Heart left ventricle (tissue), 16 donors: ENCODE measurements at regions not wholly inside any gene's neighbourhood (a gene's known extent, or its start where the extent isn't known, plus 50 kb on each side); places are given as distances from the start of the nearest gene placed in this dataset.

ENCODE experiments used
- ATAC-seq, 4 donors: fragments of 200-7000 bp; cut with Tn5 transposase; one replicate each; pipeline ENCODE4 v1.9.1; 2020 to 2022; ENCODE audit warnings: moderate library complexity in 4 of 4, mild to moderate bottlenecking in 3 of 4, moderate number of reproducible peaks in 1 of 4
- DNase-seq, 5 donors: peaks; one replicate each; pipeline ENCODE4 v3.0.0-alpha.2; 2020
- H3K27ac ChIP-seq, 12 donors: fragments of 200-600 bp; sonication (generic) in 4 of 12; one replicate each; pipeline versions ENCODE4 v1.5.0 to v1.8.0; 2016 to 2022; ENCODE audit warnings: mild to moderate bottlenecking in 2 of 12
- H3K27me3 ChIP-seq, 9 donors: fragments of 200-600 bp; sonication (generic) in 2 of 9; one replicate each; pipeline versions ENCODE4 v1.5.1 to v1.8.0; 2016 to 2022; ENCODE audit warnings: mild to moderate bottlenecking in 3 of 9
- H3K36me3 ChIP-seq, 9 donors: fragments of 200-600 bp; sonication (generic) in 2 of 9; one replicate each; pipeline versions ENCODE4 v1.5.0 to v1.8.0; 2018 to 2022; ENCODE audit warnings: mild to moderate bottlenecking in 2 of 9
- H3K4me1 ChIP-seq, 12 donors: fragments of 200-600 bp; sonication (generic) in 4 of 12; one replicate each; pipeline versions ENCODE4 v1.5.0 to v1.8.0; 2016 to 2022; ENCODE audit warnings: mild to moderate bottlenecking in 3 of 12
- H3K4me3 ChIP-seq, 12 donors: fragments of 200-600 bp; sonication (generic) in 4 of 12; one replicate each; pipeline versions ENCODE4 v1.5.0 to v1.8.0; 2017 to 2022; ENCODE audit warnings: mild to moderate bottlenecking in 9 of 12, moderate library complexity in 4 of 12
- H3K9me3 ChIP-seq, 12 donors: fragments of 200-600 bp; sonication (generic) in 4 of 12; one replicate each; pipeline versions ENCODE4 v1.5.0 to v1.8.0; 2016 to 2022; ENCODE audit warnings: mild to moderate bottlenecking in 1 of 12
- POLR2A ChIP-seq, 2 donors: fragments of 450-650 bp; IDR thresholded peaks; one replicate each; pipeline ENCODE4 v1.6.1; 2017; ENCODE audit warnings: antibody characterized with exemption in 2 of 2, mild to moderate bottlenecking in 2 of 2, moderate library complexity in 2 of 2
- WGBS, 4 donors: extraction: QIAGEN DNeasy Blood & Tissue Kit in 2 of 4; methylation state at CpG; one replicate each; pipeline versions ENCODE4 v1.1.5 to v1.1.7; 2013 to 2018; 5-methylcytosine and 5-hydroxymethylcytosine counted together
- intact Hi-C, 10 donors: fragments of 100-400 bp; cut with DNase I; formaldehyde crosslinking; loops; one replicate each; pipeline versions ENCODE4 v1.11.1 to v1.14.2; 2022
- TF ChIP-seq, protein P1 (sequence below), 12 donors: fragments of 200-600 bp; sonication (generic) in 4 of 12; IDR thresholded peaks; one replicate each; pipeline versions ENCODE4 v1.5.0 to v1.8.0; 2018 to 2022; ENCODE audit warnings: antibody characterized with exemption in 12 of 12, mild to moderate bottlenecking in 5 of 12
- donor health status: ischemic (EF 13 %, LVEDD 7.1; RV severe dilation, severe dysfunction).
- donor health status: healthy with polysubstance abuse.
- donor health status: DM: no; HTN: yes; CAD: no.
- donor health status: DM: no; HTN: no; CAD: no.
- donor health status: ischemic (EF 25% LVEDD 6.9; RV normal size, moderate dysfunction).
- donor health status: ischemic (EF 25% LVEDD 5.7; RV mildly dilated, moderate dysfunction).
- donor health status: healthy.
- donor health status: DM: yes; HTN: yes; CAD: no.
- donor health status: ischemic (EF 35%, LVEDD 5.7; RV mildly dilated, moderate dysfunction).
- donor health status: nonischemic (EF 11% LVEDD 7.7; RV severe dilation, severe dysfunction).
- donor health status: DM: yes; HTN: yes; CAD: no.
- donor health status: PGD.
- donor health status: ischemic (EF 29% LVEDD 5.4; RV normal size, mild dysfunction).
- donor health status: nonischemic (EF 23%, LVEDD 6.1; RV moderate dilation, normal function).

DNA sequence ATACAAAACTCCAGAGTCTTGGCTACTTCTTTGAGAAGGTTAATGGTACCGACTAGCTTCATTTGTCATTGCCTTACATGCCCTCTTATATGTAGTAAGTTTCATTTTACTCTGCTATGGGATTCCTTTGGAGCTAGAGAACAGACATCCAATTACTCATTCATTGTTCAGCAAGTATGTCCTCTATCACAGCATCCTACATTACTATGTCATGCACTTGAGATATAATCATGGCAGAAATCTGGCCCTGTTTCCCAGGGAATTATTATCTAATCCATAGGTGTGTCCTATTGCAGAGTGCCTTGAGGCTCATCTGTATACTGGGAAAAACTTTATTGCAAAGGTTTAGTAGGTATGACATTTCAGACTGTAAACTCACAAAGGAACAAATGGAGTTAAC, 333.1 kb upstream of the NECTIN3 start:
- ATAC-seq (no peak), DNase-seq (no peak)
- intact Hi-C loops, result no loop called here
- Histone ChIP-seq H3K4me3 (no peak overlapping the region), H3K36me3 (no peaks in the 10 kb centered on the region), H3K9me3 (peaks cover 0 to 4% (median 0%) of the 10 kb centered on the region in 12 donors), H3K27ac (no peak overlapping the region), H3K27me3 (no peaks in the 10 kb centered on the region), H3K4me1 (no peaks in the 10 kb centered on the region)
- TF ChIP-seq POLR2A (IDR thresholded peaks at IDR 0.05), result no peak
- TF ChIP-seq, protein P1, sequence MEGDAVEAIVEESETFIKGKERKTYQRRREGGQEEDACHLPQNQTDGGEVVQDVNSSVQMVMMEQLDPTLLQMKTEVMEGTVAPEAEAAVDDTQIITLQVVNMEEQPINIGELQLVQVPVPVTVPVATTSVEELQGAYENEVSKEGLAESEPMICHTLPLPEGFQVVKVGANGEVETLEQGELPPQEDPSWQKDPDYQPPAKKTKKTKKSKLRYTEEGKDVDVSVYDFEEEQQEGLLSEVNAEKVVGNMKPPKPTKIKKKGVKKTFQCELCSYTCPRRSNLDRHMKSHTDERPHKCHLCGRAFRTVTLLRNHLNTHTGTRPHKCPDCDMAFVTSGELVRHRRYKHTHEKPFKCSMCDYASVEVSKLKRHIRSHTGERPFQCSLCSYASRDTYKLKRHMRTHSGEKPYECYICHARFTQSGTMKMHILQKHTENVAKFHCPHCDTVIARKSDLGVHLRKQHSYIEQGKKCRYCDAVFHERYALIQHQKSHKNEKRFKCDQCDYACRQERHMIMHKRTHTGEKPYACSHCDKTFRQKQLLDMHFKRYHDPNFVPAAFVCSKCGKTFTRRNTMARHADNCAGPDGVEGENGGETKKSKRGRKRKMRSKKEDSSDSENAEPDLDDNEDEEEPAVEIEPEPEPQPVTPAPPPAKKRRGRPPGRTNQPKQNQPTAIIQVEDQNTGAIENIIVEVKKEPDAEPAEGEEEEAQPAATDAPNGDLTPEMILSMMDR (IDR thresholded peaks at IDR 0.05), result no peak
- 86 to 94% (median 90%) methylated on average over 1 of the region's 1 CpG for WGBS, 4 donors

DNA sequence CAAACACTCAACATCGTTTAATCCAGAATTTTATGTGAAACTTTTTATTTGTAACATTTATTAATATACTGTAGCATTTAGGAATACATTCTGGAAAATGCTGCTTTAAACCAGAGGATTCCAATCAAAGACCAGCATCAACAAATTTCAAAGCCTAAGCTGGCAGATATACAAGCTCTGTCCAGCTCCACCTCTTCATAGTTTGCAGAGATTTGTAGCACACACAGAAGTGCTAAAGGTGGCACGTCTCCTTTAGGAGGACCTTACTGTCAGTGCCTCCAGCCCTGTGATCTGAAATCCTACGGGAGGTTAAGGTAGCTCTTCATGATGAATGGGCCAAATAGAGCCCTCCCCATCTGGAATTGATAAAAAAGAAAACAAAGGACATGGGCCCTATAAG, 329.7 kb upstream of the NECTIN3 start:
- TF ChIP-seq POLR2A (IDR thresholded peaks at IDR 0.05), result no peak
- TF ChIP-seq, protein P1 (IDR thresholded peaks at IDR 0.05), result no peak
- no peak for ATAC-seq
- H3K27me3 ChIP-seq, result no peaks in the 10 kb centered on the region
- no peak for DNase-seq
- H3K36me3 ChIP-seq, result no peaks in the 10 kb centered on the region
- no peak overlapping the region for H3K4me3 ChIP-seq
- H3K27ac ChIP-seq, result no peak overlapping the region
- 72 to 78% (median 76%) methylated on average over 3 of the region's 3 CpGs for WGBS, 4 donors
- H3K9me3 ChIP-seq, result peaks cover 0 to 12% (median 0%) of the 10 kb centered on the region in 12 donors
- intact Hi-C loops, result no loop called here
- H3K4me1 ChIP-seq, result no peaks in the 10 kb centered on the region

DNA sequence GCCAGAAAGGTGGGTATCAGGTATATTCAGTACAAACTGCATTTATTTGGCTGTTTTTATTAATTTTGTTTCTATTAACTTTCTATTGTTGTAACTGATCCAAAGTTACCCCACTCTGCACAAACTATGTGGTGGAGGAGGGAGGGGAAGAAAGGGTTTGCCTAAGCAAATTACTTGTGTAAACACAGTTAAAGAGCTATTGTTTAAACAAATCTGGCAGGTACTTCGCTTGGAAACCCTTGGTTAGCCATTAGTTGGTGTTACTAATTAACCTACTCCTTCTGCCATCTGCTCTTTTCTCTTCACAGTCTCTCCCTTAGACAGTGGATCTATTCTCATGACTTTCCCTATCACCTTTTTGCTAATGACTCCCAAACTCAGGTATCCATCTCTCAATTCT, 328.4 kb upstream of the NECTIN3 start:
- no peak overlapping the region for H3K4me3 ChIP-seq
- H3K4me1 ChIP-seq, result no peaks in the 10 kb centered on the region
- WGBS, 4 donors, result 46 to 71% (median 60%) methylated on average over 1 of the region's 1 CpG
- intact Hi-C loops, result no loop called here
- no peaks in the 10 kb centered on the region for H3K36me3 ChIP-seq
- H3K27ac ChIP-seq, result no peak overlapping the region
- ATAC-seq (no peak), DNase-seq (no peak)
- H3K27me3 ChIP-seq, result no peaks in the 10 kb centered on the region
- TF ChIP-seq POLR2A (IDR thresholded peaks at IDR 0.05), result no peak
- TF ChIP-seq, protein P1 (IDR thresholded peaks at IDR 0.05), result no peak
- peaks cover 0 to 12% (median 0%) of the 10 kb centered on the region in 12 donors for H3K9me3 ChIP-seq

DNA sequence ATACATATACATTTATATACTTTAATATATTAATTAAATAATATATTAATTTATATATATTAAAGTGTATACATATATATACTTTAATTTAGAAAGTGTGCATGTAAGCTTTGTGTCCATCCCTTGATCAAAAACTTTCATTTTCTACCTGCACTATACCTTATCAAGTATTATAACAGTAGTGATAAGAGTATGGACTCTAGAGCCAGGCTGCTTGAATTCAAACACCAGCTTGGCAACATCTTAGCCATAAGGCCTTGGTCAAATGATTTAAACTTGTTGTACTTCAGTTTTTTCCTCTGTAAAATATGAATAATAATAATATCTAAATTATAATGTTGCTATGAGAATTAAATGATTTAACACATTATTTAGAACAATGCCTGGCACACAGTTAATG, 327.6 kb upstream of the NECTIN3 start:
- peaks cover 0 to 12% (median 0%) of the 10 kb centered on the region in 12 donors for H3K9me3 ChIP-seq
- ATAC-seq (no peak), DNase-seq (no peak)
- H3K27ac ChIP-seq, result no peak overlapping the region
- intact Hi-C loops, result no loop called here
- H3K4me1 ChIP-seq, result no peaks in the 10 kb centered on the region
- H3K36me3 ChIP-seq, result no peaks in the 10 kb centered on the region
- H3K4me3 ChIP-seq, result no peak overlapping the region
- TF ChIP-seq, protein P1 (IDR thresholded peaks at IDR 0.05), result no peak
- no peak for TF ChIP-seq POLR2A (IDR thresholded peaks at IDR 0.05)
- H3K27me3 ChIP-seq, result no peaks in the 10 kb centered on the region
